Effector memory CD8-positive, alpha-beta T cell (primary cell): ENCODE measurements at regions not wholly inside any gene's neighbourhood (a gene's known extent, or its start where the extent isn't known, plus 50 kb on each side); places are given as distances from the start of the nearest gene placed in this dataset.

ENCODE experiments used
- ATAC-seq: fragments of 150-1000 bp; cut with Tn5 transposase; replicated peaks from 2 replicates; pipeline ENCODE4 v1.10.0; 2021; ENCODE audit warnings: mild to moderate bottlenecking, moderate library complexity
- DNase-seq, 3 experiments: peaks; one replicate each; pipeline ENCODE4 v3.0.0; 2021
- H3K27ac Mint-ChIP-seq, 2 donors: one replicate each; pipeline ENCODE4 v1.8.0; 2022; ENCODE audit warnings: mild to moderate bottlenecking in 2 of 2, mixed read lengths in 2 of 2, moderate library complexity in 2 of 2
- H3K27me3 Mint-ChIP-seq, 2 donors: one replicate each; pipeline ENCODE4 v1.8.0; 2022; ENCODE audit warnings: mixed read lengths in 2 of 2
- H3K36me3 Mint-ChIP-seq: one replicate; pipeline ENCODE4 v1.8.0; 2022; ENCODE audit warnings: mild to moderate bottlenecking, moderate library complexity, mixed read lengths; ENCODE audit not compliant: insufficient read depth
- H3K4me1 Mint-ChIP-seq, 2 donors: one replicate each; pipeline ENCODE4 v1.8.0; 2022; ENCODE audit warnings: low read depth in 2 of 2, mixed read lengths in 2 of 2
- H3K4me3 Mint-ChIP-seq, 2 donors: one replicate each; pipeline ENCODE4 v1.8.0; 2022; ENCODE audit warnings: mild to moderate bottlenecking in 2 of 2, mixed read lengths in 2 of 2, moderate library complexity in 2 of 2
- H3K9me3 Mint-ChIP-seq, 2 donors: one replicate each; pipeline ENCODE4 v1.8.0; 2022; ENCODE audit warnings: mixed read lengths in 2 of 2

DNA sequence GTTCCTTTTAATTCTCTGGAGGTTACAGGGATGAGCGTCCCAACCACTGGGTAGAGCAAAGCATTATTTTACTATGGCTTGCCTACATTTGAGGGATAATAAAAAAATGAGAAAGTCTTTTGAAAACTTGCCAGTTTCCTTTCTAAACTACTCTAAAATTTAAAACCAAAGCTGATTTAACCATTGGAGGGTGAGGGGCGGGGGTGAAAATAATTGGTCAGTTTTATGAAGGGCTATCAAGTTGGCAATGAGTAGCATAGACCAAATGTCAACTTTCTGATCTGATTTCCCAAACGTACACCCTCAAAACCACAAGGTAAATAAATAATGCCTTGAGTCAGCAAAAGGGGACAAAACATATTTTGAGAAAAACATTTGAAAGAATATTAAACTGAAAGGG lies 85.7 kb upstream of the STK17B start:
- Mint-ChIP-seq H3K27ac (no peak overlapping the region), H3K27me3 (no peaks in the 10 kb centered on the region), H3K4me3 (no peak overlapping the region), H3K4me1 (peaks cover 22 to 39% of the 10 kb centered on the region in 2 donors), H3K9me3 (no peaks in the 10 kb centered on the region), H3K36me3 (peaks cover 5% of the 10 kb centered on the region)
- no peak for DNase-seq
- ATAC-seq: no peak

DNA sequence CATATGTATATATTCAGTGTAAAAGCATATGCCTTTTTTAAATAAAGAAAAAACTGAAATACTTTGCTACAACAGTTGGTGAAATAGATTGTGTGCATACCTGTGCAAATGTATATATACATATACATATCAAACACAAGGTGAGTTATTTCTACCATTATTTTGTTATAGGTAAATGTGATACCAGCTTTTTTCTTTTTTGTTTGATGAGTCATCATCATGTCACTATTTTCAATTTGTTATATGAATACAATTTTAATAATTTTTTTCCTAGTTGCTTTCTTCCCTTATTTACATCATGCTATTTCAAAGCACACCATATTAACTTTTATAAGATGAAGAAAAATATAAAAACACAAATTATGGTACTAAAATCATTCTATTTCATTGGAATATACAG lies 87.0 kb upstream of the STK17B start:
- Mint-ChIP-seq H3K4me1 (peaks cover 26 to 39% of the 10 kb centered on the region in 2 donors), H3K27me3 (no peaks in the 10 kb centered on the region), H3K36me3 (peaks cover 5% of the 10 kb centered on the region), H3K4me3 (no peak overlapping the region), H3K27ac (no peak overlapping the region), H3K9me3 (no peaks in the 10 kb centered on the region)
- DNase-seq (no peak), ATAC-seq (no peak)

DNA sequence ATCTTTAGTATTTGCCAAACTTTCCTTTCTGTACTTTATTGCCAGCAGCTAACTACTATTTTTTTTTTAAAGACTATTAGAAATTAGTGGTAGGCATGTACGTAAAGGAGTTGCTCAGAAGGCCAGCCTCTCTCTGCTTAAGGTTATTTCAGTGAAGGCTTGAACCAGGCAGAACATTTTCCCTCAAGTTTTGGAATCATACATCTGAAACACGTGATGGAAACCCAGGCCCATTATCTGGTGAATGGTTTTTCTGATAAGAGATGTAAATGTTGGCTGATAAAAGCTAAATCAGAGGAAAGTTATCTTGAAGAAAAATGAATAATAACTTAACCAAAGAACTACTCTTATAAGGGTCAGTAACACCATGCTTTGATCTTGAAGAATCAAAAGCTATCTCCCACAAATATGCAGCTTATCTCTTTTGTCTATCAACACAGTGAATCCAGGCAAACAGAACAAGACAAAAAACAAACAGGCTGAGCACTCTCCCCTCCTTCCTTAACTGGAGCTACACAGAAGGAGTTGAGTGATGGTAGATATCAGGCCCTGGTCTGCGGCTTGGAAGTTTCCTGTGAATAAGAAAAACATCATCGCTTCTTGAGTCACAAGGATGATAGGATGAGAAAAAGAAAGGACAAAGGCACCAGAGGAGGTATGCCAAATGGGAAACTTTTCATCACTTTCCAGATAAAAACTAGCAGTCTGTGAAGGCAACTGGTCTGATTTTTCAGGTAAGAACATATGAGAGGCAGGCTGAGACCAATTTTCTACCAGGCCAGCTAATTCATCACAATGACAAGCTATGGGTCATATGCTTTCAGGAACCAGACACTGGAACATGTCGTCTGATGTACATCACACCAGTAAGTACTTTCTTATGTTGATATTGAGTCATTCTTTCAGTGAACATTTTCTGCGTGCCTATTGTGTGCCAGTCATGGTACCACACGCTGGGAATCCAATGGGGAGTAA lies 88.4 kb upstream of the STK17B start:
- peak overlapping the region; percentile 81 to 92 for H3K27ac Mint-ChIP-seq
- H3K4me1 Mint-ChIP-seq: peaks cover 26 to 44% of the 10 kb centered on the region in 2 donors
- no peaks in the 10 kb centered on the region for H3K9me3 Mint-ChIP-seq
- no peak for DNase-seq
- peak overlapping the region; percentile 55 to 67 for H3K4me3 Mint-ChIP-seq
- peak; percentile 37 for ATAC-seq
- no peaks in the 10 kb centered on the region for H3K27me3 Mint-ChIP-seq
- peaks cover 5% of the 10 kb centered on the region for H3K36me3 Mint-ChIP-seq

DNA sequence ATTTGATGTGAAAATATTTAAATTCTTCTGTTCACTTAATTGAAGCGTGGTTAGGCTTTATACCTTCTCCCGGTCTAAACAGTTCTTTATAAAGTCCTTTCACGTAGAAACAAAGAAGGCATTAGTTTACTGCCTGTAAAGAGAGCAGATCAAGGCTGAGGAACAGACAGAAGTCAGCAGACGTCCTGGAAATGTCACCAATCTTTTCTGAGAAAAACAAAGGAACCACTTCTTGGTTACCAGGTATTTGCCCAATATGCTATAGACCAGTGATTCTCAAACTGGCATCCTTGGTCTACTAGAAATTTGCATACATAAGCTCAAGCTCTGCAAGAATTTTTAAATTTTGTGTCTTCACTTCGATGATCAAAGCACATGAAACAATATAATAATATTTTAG lies 89.2 kb upstream of the STK17B start:
- Mint-ChIP-seq H3K36me3 (peaks cover 5% of the 10 kb centered on the region), H3K4me1 (peaks cover 26 to 45% of the 10 kb centered on the region in 2 donors), H3K4me3 (peak overlapping the region; percentile 55 to 67), H3K9me3 (no peaks in the 10 kb centered on the region), H3K27ac (peak overlapping the region; percentile 81 to 92), H3K27me3 (no peaks in the 10 kb centered on the region)
- ATAC-seq (no peak), DNase-seq (no peak)

DNA sequence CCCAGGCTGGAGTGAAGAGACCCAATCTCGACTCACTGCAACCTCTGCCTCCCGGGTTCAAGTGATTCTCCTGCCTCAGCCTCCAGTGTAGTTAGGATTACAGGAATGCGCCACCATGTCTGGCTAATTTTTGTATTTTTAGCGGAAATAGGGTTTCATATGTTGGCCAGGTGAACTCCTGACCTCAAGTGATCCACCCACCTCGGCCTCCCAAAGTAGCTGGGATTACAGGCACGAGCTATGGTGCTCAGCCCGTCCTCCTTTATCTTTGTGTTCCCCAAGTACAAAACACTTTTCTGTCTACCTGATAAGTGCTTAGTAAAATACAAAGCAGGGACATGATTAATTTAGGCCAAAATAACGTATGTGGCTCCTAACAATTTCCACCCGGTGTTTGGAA lies 91.2 kb upstream of the STK17B start:
- no peak for ATAC-seq

DNA sequence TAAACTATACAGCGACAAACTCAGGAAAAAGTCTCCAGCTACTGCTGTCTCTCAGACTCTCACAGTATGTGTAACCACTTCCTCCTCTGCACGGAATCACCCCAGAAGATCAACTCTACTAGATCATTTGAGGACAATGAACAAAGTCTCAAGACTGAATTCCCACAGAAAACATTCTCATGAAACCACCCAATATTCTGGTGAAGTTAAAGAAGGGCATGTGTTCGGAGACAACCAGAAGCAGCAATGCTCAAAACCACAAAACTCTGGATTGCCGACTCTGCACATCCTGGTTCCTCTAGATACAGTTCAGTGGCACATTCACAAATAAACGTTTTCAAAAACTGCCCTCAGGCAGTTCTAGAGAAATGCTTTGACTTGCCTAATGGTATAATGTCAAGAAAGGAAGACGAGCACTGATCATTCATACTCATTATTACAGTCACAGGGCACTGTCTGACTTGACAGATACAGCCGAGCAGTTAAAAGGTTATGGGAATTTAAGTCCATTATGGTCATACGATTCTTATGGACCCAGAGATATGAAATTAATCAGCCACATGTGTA lies 91.9 kb upstream of the STK17B start:
- Mint-ChIP-seq H3K27ac (peak overlapping the region; percentile 93 to 96), H3K4me3 (peak overlapping the region; percentile 68 to 74), H3K36me3 (no peaks in the 10 kb centered on the region), H3K27me3 (no peaks in the 10 kb centered on the region), H3K4me1 (peaks cover 31 to 54% of the 10 kb centered on the region in 2 donors), H3K9me3 (no peaks in the 10 kb centered on the region)
- DNase-seq (peak; percentile 28 to 47 (median 34)), ATAC-seq (peak; percentile 93)

More for the DNA sequence above, 91.2 kb upstream of the STK17B start:
- H3K4me1 Mint-ChIP-seq: peaks cover 27 to 49% of the 10 kb centered on the region in 2 donors
- peaks cover 5% of the 10 kb centered on the region for H3K36me3 Mint-ChIP-seq
- H3K27ac Mint-ChIP-seq: peak overlapping the region; percentile 93 to 96
- H3K27me3 Mint-ChIP-seq: no peaks in the 10 kb centered on the region
- no peaks in the 10 kb centered on the region for H3K9me3 Mint-ChIP-seq
- H3K4me3 Mint-ChIP-seq: peak overlapping the region; percentile 68 to 74
- no peak for DNase-seq

DNA sequence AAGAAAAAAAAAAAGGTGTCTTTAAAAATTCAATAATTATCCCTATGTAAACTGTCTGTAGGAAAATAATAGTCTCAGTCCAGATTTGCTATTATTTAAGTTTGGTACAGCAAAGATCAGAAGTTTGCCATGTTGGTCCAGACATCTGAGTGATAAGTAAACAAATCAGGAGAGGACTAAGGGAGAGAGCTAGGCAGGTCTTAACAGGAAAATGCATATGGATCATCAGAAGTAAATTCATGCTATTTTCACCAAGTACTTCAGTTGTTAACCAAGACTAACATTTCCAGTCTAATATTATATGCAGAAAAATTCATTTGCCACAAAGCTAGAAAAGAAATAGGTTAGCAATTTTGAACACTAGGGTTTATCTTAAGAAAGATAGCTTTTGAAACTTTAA lies 95.0 kb upstream of the STK17B start:
- no peak for ATAC-seq
- no peaks in the 10 kb centered on the region for H3K9me3 Mint-ChIP-seq
- no peak overlapping the region for H3K4me3 Mint-ChIP-seq
- no peaks in the 10 kb centered on the region for H3K36me3 Mint-ChIP-seq
- H3K27ac Mint-ChIP-seq: peak overlapping the region; percentile 13 to 20
- H3K27me3 Mint-ChIP-seq: no peaks in the 10 kb centered on the region
- peaks cover 34 to 53% of the 10 kb centered on the region in 2 donors for H3K4me1 Mint-ChIP-seq
- DNase-seq: no peak

DNA sequence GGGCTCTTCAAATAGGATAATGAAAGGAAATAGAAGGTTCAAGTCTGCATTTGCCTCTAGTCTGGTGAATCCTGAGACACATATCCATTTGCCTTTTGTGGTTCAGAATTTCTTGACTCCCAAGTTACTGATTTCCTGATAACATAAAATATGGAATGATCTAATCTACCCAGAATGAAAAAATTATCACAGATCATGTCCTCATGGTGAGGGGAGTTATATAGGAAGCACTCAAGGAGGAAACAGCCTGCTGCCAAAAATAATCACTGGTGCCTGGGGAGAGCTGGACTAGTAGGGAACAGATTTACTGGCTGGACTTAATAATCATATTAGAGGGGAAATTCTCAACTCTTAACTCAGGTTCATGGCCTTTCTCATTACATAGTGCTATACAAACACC lies 95.5 kb upstream of the STK17B start:
- H3K36me3 Mint-ChIP-seq: no peaks in the 10 kb centered on the region
- H3K9me3 Mint-ChIP-seq: no peaks in the 10 kb centered on the region
- ATAC-seq: no peak
- peaks cover 34 to 53% of the 10 kb centered on the region in 2 donors for H3K4me1 Mint-ChIP-seq
- H3K27ac Mint-ChIP-seq: peak overlapping the region in 1 of 2 donors; percentile 20
- DNase-seq: no peak
- H3K27me3 Mint-ChIP-seq: no peaks in the 10 kb centered on the region
- H3K4me3 Mint-ChIP-seq: no peak overlapping the region

DNA sequence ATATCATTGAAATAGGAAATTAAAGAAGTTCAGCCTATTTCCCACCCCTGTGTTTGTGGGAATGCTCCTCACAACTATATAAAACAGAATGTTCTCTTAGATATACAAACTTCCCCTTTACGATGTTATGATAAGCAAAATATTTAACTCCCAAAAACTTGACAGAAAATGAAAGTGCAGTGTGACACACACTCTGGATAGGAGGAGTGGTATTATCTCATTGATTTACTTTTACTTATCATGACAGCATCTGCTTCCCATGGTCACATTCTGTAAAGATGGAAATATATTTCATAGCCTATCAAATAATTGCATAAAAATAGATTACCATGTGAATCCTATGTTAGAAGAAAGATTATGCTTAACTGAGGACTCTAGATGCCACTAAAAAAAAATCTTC lies 96.6 kb upstream of the STK17B start:
- peaks cover 26 to 43% of the 10 kb centered on the region in 2 donors for H3K4me1 Mint-ChIP-seq
- no peaks in the 10 kb centered on the region for H3K27me3 Mint-ChIP-seq
- no peak for DNase-seq
- H3K9me3 Mint-ChIP-seq: no peaks in the 10 kb centered on the region
- peak overlapping the region; percentile 4 to 77 for H3K27ac Mint-ChIP-seq
- ATAC-seq: no peak
- peak overlapping the region; percentile 47 to 70 for H3K4me3 Mint-ChIP-seq
- H3K36me3 Mint-ChIP-seq: no peaks in the 10 kb centered on the region

DNA sequence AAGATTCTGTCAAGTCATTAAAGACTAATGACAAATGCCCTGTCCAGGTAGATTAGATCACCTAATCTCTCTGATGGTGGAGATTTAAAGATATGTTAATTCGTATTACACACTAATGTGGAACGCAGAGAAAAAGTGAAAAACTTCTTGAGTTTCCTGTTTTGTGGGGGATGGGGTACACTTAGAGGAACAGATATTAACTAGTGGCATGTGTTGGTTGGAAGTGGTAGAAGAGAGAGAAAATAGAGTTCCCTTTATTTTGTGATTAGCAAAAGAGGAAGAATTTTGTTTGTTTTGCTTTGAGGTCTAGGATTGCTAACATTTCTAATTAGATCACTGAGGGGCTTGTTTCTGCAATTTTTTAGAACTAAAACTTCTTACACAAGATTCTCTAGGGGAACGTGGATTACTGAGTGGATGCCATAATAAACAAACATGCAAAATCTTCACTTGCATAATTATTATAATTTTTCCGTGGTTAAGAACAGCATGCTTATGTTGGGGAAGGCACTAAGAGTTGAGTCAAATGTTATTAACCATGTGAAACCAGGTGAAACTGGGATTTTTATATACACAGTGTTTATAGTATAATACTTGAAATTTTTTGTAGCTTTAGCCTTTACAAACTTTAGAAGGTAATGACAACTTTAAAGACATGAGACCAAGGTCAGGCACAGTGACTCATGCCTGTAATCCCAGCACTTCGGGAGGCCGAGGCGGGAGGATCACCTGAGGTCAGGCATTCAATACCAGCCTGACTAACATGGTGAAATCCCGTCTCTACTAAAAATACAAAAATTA lies 97.4 kb upstream of the STK17B start:
- Mint-ChIP-seq H3K36me3 (no peaks in the 10 kb centered on the region), H3K9me3 (no peaks in the 10 kb centered on the region), H3K4me1 (peaks cover 22 to 37% of the 10 kb centered on the region in 2 donors), H3K4me3 (peak overlapping the region; percentile 47 to 70), H3K27me3 (no peaks in the 10 kb centered on the region), H3K27ac (peak overlapping the region; percentile 4 to 77)
- no peak for DNase-seq
- peak; percentile 67 for ATAC-seq

DNA sequence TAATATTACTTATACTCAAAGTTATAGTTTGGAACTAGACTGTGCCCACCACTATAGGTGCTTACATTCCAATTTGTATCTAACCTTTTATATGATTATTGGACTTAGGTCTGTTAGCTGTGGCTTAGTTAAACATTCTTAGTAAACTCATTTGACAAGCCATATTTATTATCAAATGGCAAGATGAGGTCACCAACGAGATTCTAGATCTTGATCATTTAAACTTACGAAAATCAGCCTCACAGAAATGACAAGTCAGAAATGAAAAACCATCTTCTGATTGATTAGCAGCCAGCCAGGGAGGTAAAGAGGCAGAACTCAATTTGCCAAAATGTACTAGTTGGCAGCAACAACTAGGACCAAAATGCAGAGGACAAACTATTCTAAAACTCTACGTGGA lies 100.4 kb upstream of the STK17B start:
- DNase-seq: no peak

DNA sequence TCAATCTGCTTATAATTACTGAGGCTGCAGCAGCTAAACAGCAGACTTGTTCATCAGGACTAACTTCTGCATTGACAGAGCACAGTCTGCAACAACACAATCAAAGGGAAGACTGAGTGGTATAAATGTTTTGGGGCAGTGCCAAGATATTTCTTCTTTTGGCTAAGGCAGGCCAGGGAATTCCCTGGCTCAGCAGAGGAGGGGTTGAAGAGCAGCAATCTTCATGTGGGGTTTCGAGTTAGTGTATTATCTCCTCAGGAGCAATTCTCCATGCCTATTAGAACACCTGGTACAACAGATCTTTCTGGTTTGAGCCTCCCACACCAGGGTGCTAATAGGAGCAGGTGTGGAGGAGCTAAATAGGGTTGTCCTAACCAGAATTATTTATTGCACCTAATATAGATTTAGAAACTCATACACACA lies 103.0 kb upstream of the STK17B start:
- Mint-ChIP-seq H3K4me1 (peaks cover 33 to 34% of the 10 kb centered on the region in 2 donors), H3K36me3 (no peaks in the 10 kb centered on the region), H3K9me3 (no peaks in the 10 kb centered on the region), H3K27ac (no peak overlapping the region), H3K27me3 (peaks cover 3 to 6% of the 10 kb centered on the region in 2 donors), H3K4me3 (peak overlapping the region in 1 of 2 donors; percentile 56)
- DNase-seq: no peak
- peak; percentile 35 for ATAC-seq

More for the DNA sequence above, 100.4 kb upstream of the STK17B start:
- H3K36me3 Mint-ChIP-seq: no peaks in the 10 kb centered on the region
- H3K4me1 Mint-ChIP-seq: peaks cover 46 to 51% of the 10 kb centered on the region in 2 donors
- H3K4me3 Mint-ChIP-seq: no peak overlapping the region
- H3K27ac Mint-ChIP-seq: no peak overlapping the region
- no peaks in the 10 kb centered on the region for H3K27me3 Mint-ChIP-seq
- ATAC-seq: no peak
- no peaks in the 10 kb centered on the region for H3K9me3 Mint-ChIP-seq
